ENCODE measurements at regions not wholly inside any gene's neighbourhood (a gene's known extent, or its start where the extent isn't known, plus 50 kb on each side); places are given as distances from the start of the nearest gene placed in this dataset.

- TF ChIP-seq CTCF (IDR thresholded peaks at IDR 0.05) (no peak), REST (IDR thresholded peaks at IDR 0.05; ENCODE audit: low read depth, low read length) (no peak), POLR2AphosphoS5 (IDR thresholded peaks at IDR 0.05; ENCODE audit: low read depth, low read length) (no peak), RXRA (IDR thresholded peaks at IDR 0.05; ENCODE audit: borderline replicate concordance, low read depth) (no peak), SIN3A (IDR thresholded peaks at IDR 0.05; ENCODE audit: borderline replicate concordance, low read depth, low read length) (no peak), USF2 (IDR thresholded peaks at IDR 0.05; ENCODE audit: borderline replicate concordance, low read depth, low read length) (no peak), EZH2phosphoT487 (IDR thresholded peaks at IDR 0.05; ENCODE audit: borderline replicate concordance, low read depth) (no peak)
Observed at GRCh38 chr13:74272826-74273225, 138.6 kb upstream of the KLF12 start.
